SK-N-SH (cell line): ENCODE measurements at regions not wholly inside any gene's neighbourhood (a gene's known extent, or its start where the extent isn't known, plus 50 kb on each side); places are given as distances from the start of the nearest gene placed in this dataset.

Experiments used
- CTCF ChIA-PET: fragments of 300-600, 350-600 bp; formaldehyde crosslinking; extraction: SDS; loops from one replicate; lab custom pipeline; 2021; lab: Yijun Ruan, JAX
- POLR2A ChIA-PET: fragments of 350-600 bp; sonication (Branson Sonifier 250); formaldehyde crosslinking; extraction: SDS; loops from one replicate; lab custom pipeline; 2020; ENCODE audit warnings: antibody characterized with exemption, inconsistent platforms; lab: Yijun Ruan, JAX
- DNase-seq: peaks from one replicate; pipeline ENCODE4 v3.0.0; 2012
- H2AFZ ChIP-seq: fragments of 200-600 bp; sonication (generic); 2 replicates; pipeline ENCODE4 v1.8.1; 2016; ENCODE audit warnings: antibody characterized with exemption, mild to moderate bottlenecking, low read depth
- H3F3A ChIP-seq: fragments of 200-600 bp; sonication (generic); replicated peaks from 2 replicates; pipeline ENCODE3; 2016; ENCODE audit warnings: antibody characterized with exemption, mild to moderate bottlenecking; ENCODE audit not compliant: insufficient read depth
- H3K27ac ChIP-seq, 2 experiments: fragments of 200-500 bp in 1 of 2; fragments of 200-600 bp in 1 of 2; sonication (Bioruptor generic) in 1 of 2; sonication (generic), shearing (Covaris generic) in 1 of 2; 2 replicates each; pipeline versions ENCODE4 v1.5.1 to v1.6.1; 2014 to 2016; ENCODE audit warnings: low read depth in 2 of 2, inconsistent platforms in 1 of 2, low read length in 1 of 2, mild to moderate bottlenecking in 1 of 2, mixed read lengths in 1 of 2
- H3K27me3 ChIP-seq: fragments of 200-600 bp; sonication (generic), shearing (Covaris generic); 2 replicates; pipeline ENCODE4 v1.6.1; 2016; ENCODE audit warnings: mixed run types; ENCODE audit not compliant: insufficient read depth
- H3K36me3 ChIP-seq, 2 experiments: fragments of 200-500 bp in 1 of 2; fragments of 200-600 bp in 1 of 2; sonication (Bioruptor generic) in 1 of 2; sonication (generic) in 1 of 2; replicated peaks in 1 of 2; 2 replicates each; pipeline versions ENCODE3 to v1.5.1; 2014 to 2016; ENCODE audit warnings: low read length in 1 of 2, mild to moderate bottlenecking in 1 of 2; ENCODE audit not compliant: insufficient read depth in 2 of 2, control insufficient read depth in 1 of 2
- H3K4me1 ChIP-seq, 2 experiments: fragments of 200-500 bp in 1 of 2; fragments of 200-600 bp in 1 of 2; sonication (Bioruptor generic) in 1 of 2; sonication (generic), shearing (Covaris generic) in 1 of 2; 2 replicates each; pipeline versions ENCODE4 v1.5.1 to v1.6.1; 2014 to 2016; ENCODE audit warnings: low read depth in 1 of 2, low read length in 1 of 2, mixed run types in 1 of 2; ENCODE audit not compliant: insufficient read depth in 2 of 2, control insufficient read depth in 1 of 2
- H3K4me2 ChIP-seq: fragments of 200-600 bp; sonication (generic), shearing (Covaris generic); 2 replicates; pipeline ENCODE4 v1.6.1; 2017; ENCODE audit warnings: mixed run types
- H3K4me3 ChIP-seq, 2 experiments: fragments of 200-500 bp in 1 of 2; fragments of 200-600 bp in 1 of 2; sonication (Bioruptor generic) in 1 of 2; sonication (generic), shearing (Covaris generic) in 1 of 2; 2 replicates each; pipeline versions ENCODE4 v1.5.1 to v1.8.1; 2014 to 2016; ENCODE audit warnings: low read depth in 2 of 2, inconsistent platforms in 1 of 2, low read length in 1 of 2, mild to moderate bottlenecking in 1 of 2, mixed read lengths in 1 of 2, moderate library complexity in 1 of 2
- H3K79me2 ChIP-seq: fragments of 200-600 bp; sonication (generic); 2 replicates; pipeline ENCODE4 v1.8.1; 2017; ENCODE audit warnings: mild to moderate bottlenecking; ENCODE audit not compliant: insufficient read depth
- H3K9ac ChIP-seq: fragments of 200-600 bp; sonication (generic); 2 replicates; pipeline ENCODE4 v1.6.1; 2017; ENCODE audit warnings: mixed run types
- H3K9me2 ChIP-seq: fragments of 200-600 bp; sonication (generic); 2 replicates; pipeline ENCODE4 v1.6.1; 2017; ENCODE audit warnings: mixed run types
- H3K9me3 ChIP-seq: fragments of 200-600 bp; sonication (generic); 2 replicates; pipeline ENCODE4 v1.6.1; 2017; ENCODE audit warnings: mixed run types, mild to moderate bottlenecking, moderate library complexity
- H4K20me1 ChIP-seq: fragments of 200-600 bp; sonication (generic); 2 replicates; pipeline ENCODE4 v1.6.1; 2017; ENCODE audit warnings: mild to moderate bottlenecking, mixed run types; ENCODE audit not compliant: insufficient read depth
- CTCF ChIP-seq: fragments of 200-600 bp; sonication (generic); IDR thresholded peaks from 2 replicates; pipeline ENCODE4 v1.6.1; 2017; ENCODE audit warnings: antibody characterized with exemption, mild to moderate bottlenecking, moderate library complexity
- ELF1 ChIP-seq: IDR thresholded peaks from 2 replicates; pipeline ENCODE4 v1.4.0; 2012
- EP300 ChIP-seq, 2 experiments: IDR thresholded peaks; 2 replicates each; pipeline versions ENCODE4 v1.4.0 to v1.6.1; 2012; ENCODE audit warnings: borderline replicate concordance in 1 of 2, low read depth in 1 of 2, low read length in 1 of 2
- EZH2phosphoT487 ChIP-seq: fragments of 200-600 bp; sonication (generic); IDR thresholded peaks from 2 replicates; pipeline ENCODE4 v1.6.1; 2017; ENCODE audit warnings: low read depth, mixed run types, mild to moderate bottlenecking, antibody characterized with exemption, moderate library complexity, borderline replicate concordance
- FOSL2 ChIP-seq: IDR thresholded peaks from 2 replicates; pipeline ENCODE4 v1.4.0; 2012; ENCODE audit warnings: low read depth, mild to moderate bottlenecking, moderate library complexity, borderline replicate concordance
- FOXJ3 ChIP-seq: sonication (generic); formaldehyde crosslinking; IDR thresholded peaks from 2 replicates; pipeline ENCODE4 v1.5.1; 2020; ENCODE audit warnings: mild to moderate bottlenecking, missing genetic modification reagents
- FOXM1 ChIP-seq: IDR thresholded peaks from 2 replicates; pipeline ENCODE4 v1.4.0; 2012; ENCODE audit warnings: low read depth, mild to moderate bottlenecking
- GATA2 ChIP-seq: sonication (generic); formaldehyde crosslinking; IDR thresholded peaks from 2 replicates; pipeline ENCODE4 v1.5.0; 2020; ENCODE audit warnings: mild to moderate bottlenecking, missing genetic modification reagents
- MEF2A ChIP-seq: IDR thresholded peaks from 2 replicates; pipeline ENCODE4 v1.4.0; 2012; ENCODE audit warnings: low read depth, borderline replicate concordance
- NFIC ChIP-seq: IDR thresholded peaks from 2 replicates; pipeline ENCODE4 v1.4.0; 2012; ENCODE audit warnings: borderline replicate concordance
- NRF1 ChIP-seq: IDR thresholded peaks from 2 replicates; pipeline ENCODE4 v1.6.1; 2012; ENCODE audit warnings: low read depth, mild to moderate bottlenecking, low read length
- PBX3 ChIP-seq: IDR thresholded peaks from 2 replicates; pipeline ENCODE4; 2012
- POLR2AphosphoS5 ChIP-seq: IDR thresholded peaks from 2 replicates; pipeline ENCODE4 v1.6.1; 2012; ENCODE audit warnings: low read depth, low read length
- RAD21 ChIP-seq: IDR thresholded peaks from 2 replicates; pipeline ENCODE4 v1.6.1; 2012; ENCODE audit warnings: mild to moderate bottlenecking, low read length
- RCOR1 ChIP-seq: fragments of 150-350 bp; IDR thresholded peaks from 2 replicates; pipeline ENCODE4 v1.6.1; 2017; ENCODE audit warnings: antibody characterized with exemption, low read length
- RFX5 ChIP-seq: IDR thresholded peaks from 2 replicates; pipeline ENCODE4 v1.6.1; 2012; ENCODE audit warnings: mild to moderate bottlenecking, improper control_type of control experiment, low read length
- RXRA ChIP-seq: IDR thresholded peaks from 2 replicates; pipeline ENCODE4 v1.4.0; 2012; ENCODE audit warnings: low read depth, mild to moderate bottlenecking, borderline replicate concordance
- SIN3A ChIP-seq: IDR thresholded peaks from 2 replicates; pipeline ENCODE4 v1.6.1; 2012; ENCODE audit warnings: low read depth, mild to moderate bottlenecking, low read length, moderate library complexity, borderline replicate concordance
- SMC3 ChIP-seq: IDR thresholded peaks from 2 replicates; pipeline ENCODE4 v1.6.1; 2012; ENCODE audit warnings: low read depth, low read length, improper control_type of control experiment
- TAF1 ChIP-seq: IDR thresholded peaks from 2 replicates; pipeline ENCODE4 v1.6.1; 2012; ENCODE audit warnings: low read depth, mild to moderate bottlenecking, low read length, moderate library complexity, borderline replicate concordance
- TCF12 ChIP-seq: IDR thresholded peaks from 2 replicates; pipeline ENCODE4 v1.4.0; 2012
- TEAD4 ChIP-seq: IDR thresholded peaks from 2 replicates; pipeline ENCODE4 v1.4.0; 2012; ENCODE audit warnings: mild to moderate bottlenecking, borderline replicate concordance; ENCODE audit not compliant: insufficient read depth
- YY1 ChIP-seq: IDR thresholded peaks from 2 replicates; pipeline ENCODE4 v1.4.0; 2012; ENCODE audit warnings: low read depth, mild to moderate bottlenecking
- ZBTB33 ChIP-seq: IDR thresholded peaks from 2 replicates; pipeline ENCODE4 v1.4.0; 2012; ENCODE audit warnings: low read depth, borderline replicate concordance
- WGBS: methylation state at CpG from one replicate; pipeline ENCODE4 v1.1.6; 2017; ENCODE audit warnings: low lambda C conversion rate; 5-methylcytosine and 5-hydroxymethylcytosine counted together
- TF ChIP-seq, protein P1 (sequence below): IDR thresholded peaks from 2 replicates; pipeline ENCODE4 v1.6.1; 2012; ENCODE audit warnings: mild to moderate bottlenecking, low read depth, low read length, moderate library complexity
- TF ChIP-seq, protein P2 (sequence below): IDR thresholded peaks from 2 replicates; pipeline ENCODE4 v1.4.0; 2012; ENCODE audit warnings: low read depth, borderline replicate concordance

GRCh38 chr5:125559296-125559695 is 812.9 kb upstream of the ZNF608 start:
- Histone ChIP-seq H3F3A (peaks cover 10% of the 10 kb centered on the region), H3K4me3 (no peak overlapping the region; a peak in 1 of 4 replicates), H3K9me3 (no peaks in the 10 kb centered on the region), H3K9ac (no peak overlapping the region), H3K27ac (peak overlapping the region; percentile 43 to 94), H4K20me1 (no peaks in the 10 kb centered on the region), H3K79me2 (no peaks in the 10 kb centered on the region), H3K4me1 (peaks cover 7 to 16% of the 10 kb centered on the region in 2 experiments; a peak in 3 of 4 replicates), H3K9me2 (no peaks in the 10 kb centered on the region), H2AFZ (no peak overlapping the region), H3K36me3 (no peaks in the 10 kb centered on the region), H3K4me2 (peak overlapping the region; percentile 22; the same call in 1 of the 2 replicates), H3K27me3 (no peaks in the 10 kb centered on the region)
- ChIA-PET POLR2A (interaction anchor here (1.0 to 1.3 kb wide), 2 partner anchors 74 to 148 kb away, joined by 3 to 8 read pairs; no protein-coding TSS in a partner anchor), CTCF (interaction anchor here (1.1 kb wide), 2 partner anchors 62 to 137 kb away, joined by 3 read pairs; no protein-coding TSS in a partner anchor)
- DNase-seq: peak; percentile 60
- 0% methylated on average over 2 of the region's 2 CpGs for WGBS
- TF ChIP-seq RCOR1: peak; percentile 84
- no peak for TF ChIP-seq NRF1
- peak; percentile 97 for TF ChIP-seq FOXM1
- TF ChIP-seq RFX5: no peak
- TF ChIP-seq PBX3: peak; percentile 100
- peak; percentile 98 to 100 for TF ChIP-seq EP300 (IDR thresholded peaks at IDR 0.05; ENCODE audit: borderline replicate concordance in 1 of 2, low read depth in 1 of 2, low read length in 1 of 2)
- TF ChIP-seq FOSL2: peak; percentile 97
- peak; percentile 60; the same call in 1 of the 2 replicates for TF ChIP-seq ELF1
- TF ChIP-seq GATA2 (CRISPR knock-in tag): peak; percentile 96
- peak; percentile 98 for TF ChIP-seq NFIC
- TF ChIP-seq ZBTB33: peak; percentile 90
- TF ChIP-seq RAD21: peak; percentile 18
- peak; percentile 95 for TF ChIP-seq SIN3A
- peak; percentile 100 for TF ChIP-seq TCF12
- TF ChIP-seq CTCF: no peak
- no peak for TF ChIP-seq EZH2phosphoT487
- TF ChIP-seq, protein P1, sequence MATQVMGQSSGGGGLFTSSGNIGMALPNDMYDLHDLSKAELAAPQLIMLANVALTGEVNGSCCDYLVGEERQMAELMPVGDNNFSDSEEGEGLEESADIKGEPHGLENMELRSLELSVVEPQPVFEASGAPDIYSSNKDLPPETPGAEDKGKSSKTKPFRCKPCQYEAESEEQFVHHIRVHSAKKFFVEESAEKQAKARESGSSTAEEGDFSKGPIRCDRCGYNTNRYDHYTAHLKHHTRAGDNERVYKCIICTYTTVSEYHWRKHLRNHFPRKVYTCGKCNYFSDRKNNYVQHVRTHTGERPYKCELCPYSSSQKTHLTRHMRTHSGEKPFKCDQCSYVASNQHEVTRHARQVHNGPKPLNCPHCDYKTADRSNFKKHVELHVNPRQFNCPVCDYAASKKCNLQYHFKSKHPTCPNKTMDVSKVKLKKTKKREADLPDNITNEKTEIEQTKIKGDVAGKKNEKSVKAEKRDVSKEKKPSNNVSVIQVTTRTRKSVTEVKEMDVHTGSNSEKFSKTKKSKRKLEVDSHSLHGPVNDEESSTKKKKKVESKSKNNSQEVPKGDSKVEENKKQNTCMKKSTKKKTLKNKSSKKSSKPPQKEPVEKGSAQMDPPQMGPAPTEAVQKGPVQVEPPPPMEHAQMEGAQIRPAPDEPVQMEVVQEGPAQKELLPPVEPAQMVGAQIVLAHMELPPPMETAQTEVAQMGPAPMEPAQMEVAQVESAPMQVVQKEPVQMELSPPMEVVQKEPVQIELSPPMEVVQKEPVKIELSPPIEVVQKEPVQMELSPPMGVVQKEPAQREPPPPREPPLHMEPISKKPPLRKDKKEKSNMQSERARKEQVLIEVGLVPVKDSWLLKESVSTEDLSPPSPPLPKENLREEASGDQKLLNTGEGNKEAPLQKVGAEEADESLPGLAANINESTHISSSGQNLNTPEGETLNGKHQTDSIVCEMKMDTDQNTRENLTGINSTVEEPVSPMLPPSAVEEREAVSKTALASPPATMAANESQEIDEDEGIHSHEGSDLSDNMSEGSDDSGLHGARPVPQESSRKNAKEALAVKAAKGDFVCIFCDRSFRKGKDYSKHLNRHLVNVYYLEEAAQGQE: peak; percentile 79
- peak; percentile 48; the same call in 1 of the 2 replicates for TF ChIP-seq TAF1
- TF ChIP-seq MEF2A: peak; percentile 80
- TF ChIP-seq TEAD4: peak; percentile 100
- TF ChIP-seq YY1: peak; percentile 59; the same call in 1 of the 2 replicates
- TF ChIP-seq SMC3: no peak
- TF ChIP-seq, protein P2, sequence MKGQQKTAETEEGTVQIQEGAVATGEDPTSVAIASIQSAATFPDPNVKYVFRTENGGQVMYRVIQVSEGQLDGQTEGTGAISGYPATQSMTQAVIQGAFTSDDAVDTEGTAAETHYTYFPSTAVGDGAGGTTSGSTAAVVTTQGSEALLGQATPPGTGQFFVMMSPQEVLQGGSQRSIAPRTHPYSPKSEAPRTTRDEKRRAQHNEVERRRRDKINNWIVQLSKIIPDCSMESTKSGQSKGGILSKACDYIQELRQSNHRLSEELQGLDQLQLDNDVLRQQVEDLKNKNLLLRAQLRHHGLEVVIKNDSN: 0 out of 2 replicates have a peak, but pooled peaks have one; percentile 25
- TF ChIP-seq RXRA: peak; percentile 89
- peak; percentile 83 for TF ChIP-seq FOXJ3
- TF ChIP-seq POLR2AphosphoS5: peak; percentile 98
